Upper lobe of left lung (tissue), 6 donors: ENCODE measurements at regions not wholly inside any gene's neighbourhood (a gene's known extent, or its start where the extent isn't known, plus 50 kb on each side); places are given as distances from the start of the nearest gene placed in this dataset.

Experiments
- ATAC-seq, 2 donors: fragments of 200-7000 bp; cut with Tn5 transposase; one replicate each; pipeline ENCODE4 v1.9.1; 2022; ENCODE audit warnings: mild to moderate bottlenecking in 2 of 2, moderate library complexity in 2 of 2; ENCODE audit not compliant: low FRiP score in 2 of 2
- DNase-seq, 2 donors: peaks; one replicate each; pipeline ENCODE4 v3.0.0-alpha.2; 2019 to 2020
- H3K27ac ChIP-seq, 4 donors: fragments of 200-600 bp; sonication (generic); one replicate each; pipeline ENCODE4 v1.5.1; 2016 to 2019
- H3K27me3 ChIP-seq, 4 donors: fragments of 200-600 bp; sonication (generic); one replicate each; pipeline ENCODE4 v1.5.1; 2017 to 2019
- H3K36me3 ChIP-seq, 4 donors: fragments of 200-600 bp; sonication (generic); one replicate each; pipeline ENCODE4 v1.5.1; 2016 to 2019
- H3K4me1 ChIP-seq, 4 donors: fragments of 200-600 bp; sonication (generic); one replicate each; pipeline ENCODE4 v1.5.1; 2018 to 2019
- H3K4me3 ChIP-seq, 4 donors: fragments of 200-600 bp; sonication (generic); one replicate each; pipeline ENCODE4 v1.5.1; 2017 to 2019; ENCODE audit warnings: mild to moderate bottlenecking in 2 of 4, moderate library complexity in 1 of 4
- H3K9me3 ChIP-seq, 4 donors: fragments of 200-600 bp; sonication (generic); one replicate each; pipeline ENCODE4 v1.5.1; 2018 to 2019
- EP300 ChIP-seq, 4 donors: sonication (generic); formaldehyde crosslinking; IDR thresholded peaks; one replicate each; pipeline ENCODE4 v1.5.1; 2017; ENCODE audit warnings: antibody characterized with exemption in 4 of 4, control low read depth in 2 of 4
- POLR2A ChIP-seq, 4 donors: fragments of 450-650 bp; IDR thresholded peaks; one replicate each; pipeline ENCODE4 v1.5.1; 2016 to 2017; ENCODE audit warnings: antibody characterized with exemption in 4 of 4, mild to moderate bottlenecking in 2 of 4
- POLR2AphosphoS5 ChIP-seq, 2 donors: sonication (generic); formaldehyde crosslinking; IDR thresholded peaks; one replicate each; pipeline ENCODE4 v1.5.1; 2017; ENCODE audit warnings: antibody characterized with exemption in 2 of 2
- WGBS, 2 donors: methylation state at CpG; one replicate each; pipeline ENCODE4 v1.1.5; 2017 to 2018; 5-methylcytosine and 5-hydroxymethylcytosine counted together
- TF ChIP-seq, protein P1 (sequence below), 6 experiments: fragments of 450-650 bp in 4 of 6; fragments of 200-600 bp in 2 of 6; sonication (generic) in 2 of 6; IDR thresholded peaks; one replicate each; pipeline ENCODE4 v1.5.1; 2016 to 2019; ENCODE audit warnings: antibody characterized with exemption in 6 of 6
- donor health status: DM: no; HTN: no; CAD: no; lungs with moderate emphysema.
- donor health status: DM: no; HTN: yes; CAD: no; lungs with severe emphysema.

DNA sequence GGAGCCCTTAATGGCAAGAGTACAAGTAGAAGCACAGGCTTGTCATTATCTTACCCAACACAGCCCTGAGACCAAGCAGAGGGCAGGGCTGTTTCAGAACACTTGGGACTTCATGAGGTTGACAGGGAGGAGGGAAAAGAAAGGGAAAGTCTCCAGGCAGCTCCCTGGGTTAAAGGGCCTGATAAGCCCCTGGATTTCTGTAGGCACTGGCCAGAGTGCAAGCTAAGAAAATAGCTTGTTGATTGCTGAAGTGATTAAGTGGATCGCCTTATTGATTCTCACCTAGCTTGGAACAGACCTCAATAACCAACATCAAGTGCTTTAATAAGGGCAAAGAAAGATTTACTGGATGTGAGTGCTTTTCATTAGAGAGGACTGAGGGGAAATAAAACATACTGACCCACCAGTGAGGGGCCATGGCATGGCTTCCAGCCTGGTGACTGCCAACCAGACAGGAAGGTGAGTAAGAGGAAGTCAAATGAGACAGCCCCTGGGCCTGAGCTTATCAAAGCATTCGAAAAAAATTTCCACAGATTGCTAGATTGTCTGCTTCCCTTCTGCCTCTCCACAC lies 121.4 kb upstream of the NFIA start:
- ATAC-seq: peak in 1 of 2 donors; percentile 41
- TF ChIP-seq POLR2A (IDR thresholded peaks at IDR 0.05) (no peak), POLR2AphosphoS5 (IDR thresholded peaks at IDR 0.05) (no peak), EP300 (IDR thresholded peaks at IDR 0.05) (no peak)
- TF ChIP-seq, protein P1, sequence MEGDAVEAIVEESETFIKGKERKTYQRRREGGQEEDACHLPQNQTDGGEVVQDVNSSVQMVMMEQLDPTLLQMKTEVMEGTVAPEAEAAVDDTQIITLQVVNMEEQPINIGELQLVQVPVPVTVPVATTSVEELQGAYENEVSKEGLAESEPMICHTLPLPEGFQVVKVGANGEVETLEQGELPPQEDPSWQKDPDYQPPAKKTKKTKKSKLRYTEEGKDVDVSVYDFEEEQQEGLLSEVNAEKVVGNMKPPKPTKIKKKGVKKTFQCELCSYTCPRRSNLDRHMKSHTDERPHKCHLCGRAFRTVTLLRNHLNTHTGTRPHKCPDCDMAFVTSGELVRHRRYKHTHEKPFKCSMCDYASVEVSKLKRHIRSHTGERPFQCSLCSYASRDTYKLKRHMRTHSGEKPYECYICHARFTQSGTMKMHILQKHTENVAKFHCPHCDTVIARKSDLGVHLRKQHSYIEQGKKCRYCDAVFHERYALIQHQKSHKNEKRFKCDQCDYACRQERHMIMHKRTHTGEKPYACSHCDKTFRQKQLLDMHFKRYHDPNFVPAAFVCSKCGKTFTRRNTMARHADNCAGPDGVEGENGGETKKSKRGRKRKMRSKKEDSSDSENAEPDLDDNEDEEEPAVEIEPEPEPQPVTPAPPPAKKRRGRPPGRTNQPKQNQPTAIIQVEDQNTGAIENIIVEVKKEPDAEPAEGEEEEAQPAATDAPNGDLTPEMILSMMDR (IDR thresholded peaks at IDR 0.05): no peak
- no peak overlapping the region for H3K27ac ChIP-seq
- H3K36me3 ChIP-seq: no peaks in the 10 kb centered on the region
- 58 to 75% methylated on average over 2 of the region's 2 CpGs for WGBS, 2 donors
- H3K4me1 ChIP-seq: no peaks in the 10 kb centered on the region
- DNase-seq: no peak
- H3K4me3 ChIP-seq: no peak overlapping the region
- no peaks in the 10 kb centered on the region for H3K27me3 ChIP-seq
- peaks cover 10 to 16% (median 12%) of the 10 kb centered on the region in 4 donors for H3K9me3 ChIP-seq

DNA sequence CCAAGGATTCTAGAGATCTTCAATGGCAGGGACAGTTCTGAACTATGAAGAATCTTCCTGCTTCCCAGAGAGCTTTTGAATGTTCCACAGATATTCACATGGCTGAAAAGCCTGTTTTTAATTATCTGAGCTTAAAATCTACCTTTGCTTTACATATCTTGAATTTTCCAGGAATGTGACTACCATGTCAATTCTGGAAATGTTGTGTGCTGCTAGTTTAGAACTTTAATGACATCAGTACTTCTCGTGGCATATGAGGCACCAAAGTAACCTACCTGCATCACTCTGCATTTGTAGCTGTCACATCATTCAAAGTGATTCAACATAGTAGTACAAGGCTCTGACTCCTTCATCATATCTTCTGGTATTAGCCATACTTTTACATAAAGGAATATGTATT lies 122.7 kb upstream of the NFIA start:
- TF ChIP-seq POLR2A (IDR thresholded peaks at IDR 0.05) (no peak), POLR2AphosphoS5 (IDR thresholded peaks at IDR 0.05) (no peak), EP300 (IDR thresholded peaks at IDR 0.05) (no peak)
- TF ChIP-seq, protein P1 (IDR thresholded peaks at IDR 0.05): no peak
- no peak for ATAC-seq
- Histone ChIP-seq H3K9me3 (peaks cover 0 to 3% (median 1%) of the 10 kb centered on the region in 4 donors), H3K27me3 (no peaks in the 10 kb centered on the region), H3K4me3 (no peak overlapping the region), H3K4me1 (no peaks in the 10 kb centered on the region), H3K27ac (no peak overlapping the region), H3K36me3 (no peaks in the 10 kb centered on the region)
- WGBS, 2 donors: 88 to 90% methylated on average over 1 of the region's 1 CpG
- no peak for DNase-seq

DNA sequence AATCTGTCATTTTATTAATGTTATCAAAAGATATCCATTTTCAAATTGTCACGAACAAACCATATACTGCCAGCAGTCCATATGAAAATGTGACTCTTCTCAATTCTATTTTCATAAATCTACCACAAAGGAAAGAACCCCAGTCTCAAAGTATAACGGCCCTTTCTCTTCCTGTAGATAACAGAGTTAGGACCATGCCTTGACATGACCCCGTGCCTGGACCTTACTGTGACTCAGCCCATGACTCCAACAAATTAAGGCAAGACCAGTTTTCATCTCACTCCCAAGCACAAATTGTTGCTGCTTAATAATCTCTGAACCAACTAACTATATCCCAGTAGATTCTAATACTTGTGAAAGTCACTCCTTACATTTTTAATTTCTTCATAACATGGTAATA lies 124.4 kb upstream of the NFIA start:
- no peaks in the 10 kb centered on the region for H3K27me3 ChIP-seq
- 51 to 66% methylated on average over 3 of the region's 3 CpGs for whole genome bisulfite sequencing, 2 donors
- no peak for DNase-seq
- no peak for TF ChIP-seq EP300 (IDR thresholded peaks at IDR 0.05)
- TF ChIP-seq POLR2A (IDR thresholded peaks at IDR 0.05): no peak
- TF ChIP-seq, protein P1 (IDR thresholded peaks at IDR 0.05): no peak
- TF ChIP-seq POLR2AphosphoS5 (IDR thresholded peaks at IDR 0.05): no peak
- H3K9me3 ChIP-seq: no peaks in the 10 kb centered on the region
- H3K4me1 ChIP-seq: no peaks in the 10 kb centered on the region
- no peak overlapping the region for H3K27ac ChIP-seq
- no peaks in the 10 kb centered on the region for H3K36me3 ChIP-seq
- no peak for ATAC-seq
- no peak overlapping the region for H3K4me3 ChIP-seq

DNA sequence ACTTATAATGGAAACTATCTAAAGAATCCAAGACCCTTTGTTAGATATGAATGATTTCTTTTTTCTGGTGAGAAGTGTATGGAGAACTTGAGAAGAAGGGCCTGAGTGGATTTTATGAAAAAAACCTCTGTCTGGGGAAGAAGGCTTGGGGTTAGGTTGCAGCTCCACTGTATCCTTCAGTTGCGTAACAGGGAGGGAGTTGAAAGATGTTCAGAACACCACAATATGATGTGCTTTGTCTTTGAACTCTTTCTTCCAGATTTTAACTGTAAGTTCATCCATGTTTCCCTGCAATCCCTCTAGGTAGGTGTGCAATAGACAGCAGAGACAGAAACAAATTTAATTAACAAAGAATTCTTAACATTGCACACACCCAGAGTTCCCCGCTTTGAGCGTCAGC lies 125.8 kb upstream of the NFIA start:
- Histone ChIP-seq H3K4me3 (no peak overlapping the region), H3K36me3 (no peaks in the 10 kb centered on the region), H3K27ac (no peak overlapping the region), H3K27me3 (no peaks in the 10 kb centered on the region), H3K4me1 (no peaks in the 10 kb centered on the region), H3K9me3 (no peaks in the 10 kb centered on the region)
- WGBS, 2 donors: 93% methylated on average over 3 of the region's 3 CpGs
- TF ChIP-seq POLR2AphosphoS5 (IDR thresholded peaks at IDR 0.05) (no peak), POLR2A (IDR thresholded peaks at IDR 0.05) (no peak), EP300 (IDR thresholded peaks at IDR 0.05) (no peak)
- TF ChIP-seq, protein P1 (IDR thresholded peaks at IDR 0.05): no peak
- ATAC-seq: no peak
- DNase-seq: no peak

DNA sequence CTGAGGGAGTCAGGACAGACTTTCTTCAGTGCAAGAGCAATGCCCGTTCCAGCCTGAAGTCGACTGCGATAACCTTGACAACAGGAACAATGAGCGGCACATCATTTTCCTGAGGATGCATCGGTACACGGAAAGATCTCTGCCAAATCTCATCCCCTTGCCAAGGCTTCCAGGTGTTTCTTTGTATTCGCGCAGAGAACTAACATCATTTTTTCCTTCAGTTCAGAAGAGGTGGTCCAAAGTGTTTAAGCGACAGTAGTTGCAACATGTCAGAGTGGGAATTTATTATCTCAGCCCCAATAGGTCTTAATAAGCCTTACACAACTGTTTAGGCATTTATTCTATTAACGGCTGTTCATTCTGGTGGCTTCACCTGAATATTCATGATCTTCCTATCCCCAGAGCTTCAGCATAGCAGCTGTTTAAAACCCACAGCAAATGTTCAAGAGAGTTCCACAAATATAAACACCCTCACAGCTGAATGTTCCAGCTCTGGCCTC lies 129.7 kb upstream of the NFIA start:
- Histone ChIP-seq H3K27me3 (no peaks in the 10 kb centered on the region), H3K4me3 (no peak overlapping the region), H3K4me1 (no peaks in the 10 kb centered on the region), H3K27ac (no peak overlapping the region), H3K36me3 (no peaks in the 10 kb centered on the region), H3K9me3 (no peaks in the 10 kb centered on the region)
- 58 to 68% methylated on average over 10 of the region's 10 CpGs for WGBS, 2 donors
- no peak for TF ChIP-seq EP300 (IDR thresholded peaks at IDR 0.05)
- no peak for TF ChIP-seq POLR2A (IDR thresholded peaks at IDR 0.05)
- TF ChIP-seq POLR2AphosphoS5 (IDR thresholded peaks at IDR 0.05): no peak
- TF ChIP-seq, protein P1 (IDR thresholded peaks at IDR 0.05): no peak
- DNase-seq: no peak
- ATAC-seq: no peak
